GM12865 (cell line): ENCODE measurements at regions not wholly inside any gene's neighbourhood (a gene's known extent, or its start where the extent isn't known, plus 50 kb on each side); places are given as distances from the start of the nearest gene placed in this dataset.

Experiments
- DNase-seq: peaks from one replicate; pipeline ENCODE4 v3.0.0; 2010; ENCODE audit warnings: low read depth
- H3K4me3 ChIP-seq: 2 replicates; pipeline ENCODE4 v1.5.1; 2011; ENCODE audit warnings: mild to moderate bottlenecking, low read depth, low read length, control low read depth
- CTCF ChIP-seq: IDR thresholded peaks from 2 replicates; pipeline ENCODE4 v1.5.1; 2011; ENCODE audit warnings: low read length, control low read depth, low read depth, inconsistent platforms; ENCODE audit not compliant: insufficient read depth; ENCODE audit errors: missing control alignments

GRCh38 chr18:65523461-65523860 lies 227.4 kb upstream of the CDH7 start:
- TF ChIP-seq CTCF = no peak
- DNase-seq = no peak
- no peak overlapping the region for H3K4me3 ChIP-seq

GRCh38 chr18:65522907-65523306 lies 227.9 kb upstream of the CDH7 start:
- DNase-seq = no peak
- no peak for TF ChIP-seq CTCF

GRCh38 chr18:65516209-65516608 lies 234.6 kb upstream of the CDH7 start:
- no peak for DNase-seq
- H3K4me3 ChIP-seq = no peak overlapping the region
- no peak for TF ChIP-seq CTCF

More at GRCh38 chr18:65522907-65523306, 227.9 kb upstream of the CDH7 start:
- no peak overlapping the region for H3K4me3 ChIP-seq

- DNase-seq = no peak
- no peak for TF ChIP-seq CTCF
- no peak overlapping the region for H3K4me3 ChIP-seq
Observed at GRCh38 chr18:65498605-65499004, 252.2 kb upstream of the CDH7 start.

- TF ChIP-seq CTCF = no peak
- no peak for DNase-seq
- no peak overlapping the region for H3K4me3 ChIP-seq
Observed at GRCh38 chr18:65487569-65487968, 263.2 kb upstream of the CDH7 start.

- no peak for TF ChIP-seq CTCF
- DNase-seq = no peak
- H3K4me3 ChIP-seq = no peak overlapping the region
Observed at GRCh38 chr18:65477455-65477854, 273.4 kb upstream of the CDH7 start.

GRCh38 chr18:65468881-65469280 lies 281.9 kb upstream of the CDH7 start:
- H3K4me3 ChIP-seq = no peak overlapping the region
- DNase-seq = no peak
- TF ChIP-seq CTCF = no peak
